Non-pigmented ciliary epithelial cell (primary cell): ENCODE measurements at regions not wholly inside any gene's neighbourhood (a gene's known extent, or its start where the extent isn't known, plus 50 kb on each side); places are given as distances from the start of the nearest gene placed in this dataset.

Experiments used
- DNase-seq: peaks from one replicate; pipeline ENCODE4 v3.0.0-alpha.2; 2010; ENCODE audit warnings: low read depth

DNA sequence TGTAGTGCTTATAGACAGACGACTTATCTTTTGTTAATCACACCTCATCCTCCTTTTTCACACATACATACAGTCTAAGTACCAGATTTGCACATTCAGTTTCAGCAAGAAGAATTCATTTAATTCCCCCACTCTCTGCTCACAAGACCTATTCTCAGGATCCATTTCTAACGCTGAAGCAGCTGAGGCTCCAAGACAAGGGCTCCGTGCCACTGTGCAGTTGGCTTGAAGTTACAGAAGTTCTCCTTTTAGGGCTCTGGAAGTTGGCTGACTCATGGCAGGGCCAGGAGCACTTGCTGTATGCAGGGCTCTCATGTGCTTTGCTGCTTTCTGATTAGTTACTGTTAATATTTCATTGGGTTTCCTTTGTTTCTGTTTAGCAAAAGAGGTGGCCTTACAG lies 1566.9 kb upstream of the TMEM132C start:
- no peak for DNase-seq

DNA sequence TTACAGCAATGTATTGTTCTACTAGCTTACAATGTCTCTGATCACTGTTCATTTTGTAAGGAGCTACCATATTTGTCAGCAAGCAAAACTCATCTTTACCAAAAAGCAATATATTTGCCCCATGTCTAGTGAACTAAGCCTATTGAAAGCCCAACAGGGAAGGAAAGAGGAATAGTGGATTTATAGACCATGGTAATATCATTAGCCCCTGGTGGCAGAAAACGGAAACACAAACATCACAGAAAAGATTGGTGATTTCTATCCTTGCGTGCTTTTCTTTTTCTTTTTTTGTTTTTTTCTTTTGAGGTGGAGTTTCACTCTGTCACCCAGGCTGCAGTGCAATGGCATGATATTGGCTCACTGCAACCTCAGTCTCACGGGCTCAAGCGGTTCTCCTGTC lies 1562.4 kb upstream of the TMEM132C start:
- DNase-seq = no peak

DNA sequence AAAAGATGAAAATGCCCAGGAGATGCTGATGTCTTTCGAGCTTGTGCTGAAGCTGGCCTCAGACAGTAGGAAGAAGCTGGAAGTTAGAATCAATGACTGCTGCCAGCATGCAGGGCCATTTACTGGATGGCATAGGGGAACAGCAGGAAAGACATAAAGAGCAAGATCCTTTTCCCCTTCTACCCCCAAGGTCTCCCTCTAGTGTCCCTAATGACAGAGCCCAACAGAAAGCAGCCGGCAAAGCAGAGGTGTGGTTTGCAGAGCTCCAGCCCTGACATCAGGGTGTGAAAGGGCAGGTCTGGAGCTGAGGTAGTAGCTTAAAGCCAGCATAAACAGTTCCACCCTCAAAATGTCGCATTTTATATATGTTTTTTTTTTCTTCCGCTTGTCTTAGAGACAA lies 1560.7 kb upstream of the TMEM132C start:
- DNase-seq = no peak

- peak; percentile 2 for DNase-seq
Measured at GRCh38 chr12:126708492-126708896, 1558.5 kb upstream of the TMEM132C start.

DNA sequence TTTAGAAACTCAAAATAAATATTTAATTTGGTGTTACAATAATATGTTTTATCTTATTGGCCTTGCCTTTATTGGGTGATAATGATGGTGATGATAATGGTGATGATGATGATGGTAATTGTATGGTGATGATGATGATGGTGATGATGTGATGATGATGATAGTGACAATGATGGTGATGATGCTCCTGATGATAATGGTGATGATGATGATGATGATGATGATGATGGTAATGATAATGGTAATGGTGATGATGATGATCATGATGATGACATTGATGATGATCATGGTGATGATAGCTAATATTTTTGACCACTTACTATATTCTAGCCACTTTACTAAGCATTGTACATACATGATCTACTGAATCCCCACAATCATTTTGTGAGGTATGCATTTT lies 1548.6 kb upstream of the TMEM132C start:
- DNase-seq = no peak

- DNase-seq = no peak
Measured at GRCh38 chr12:126719912-126720705, 1546.9 kb upstream of the TMEM132C start.

DNA sequence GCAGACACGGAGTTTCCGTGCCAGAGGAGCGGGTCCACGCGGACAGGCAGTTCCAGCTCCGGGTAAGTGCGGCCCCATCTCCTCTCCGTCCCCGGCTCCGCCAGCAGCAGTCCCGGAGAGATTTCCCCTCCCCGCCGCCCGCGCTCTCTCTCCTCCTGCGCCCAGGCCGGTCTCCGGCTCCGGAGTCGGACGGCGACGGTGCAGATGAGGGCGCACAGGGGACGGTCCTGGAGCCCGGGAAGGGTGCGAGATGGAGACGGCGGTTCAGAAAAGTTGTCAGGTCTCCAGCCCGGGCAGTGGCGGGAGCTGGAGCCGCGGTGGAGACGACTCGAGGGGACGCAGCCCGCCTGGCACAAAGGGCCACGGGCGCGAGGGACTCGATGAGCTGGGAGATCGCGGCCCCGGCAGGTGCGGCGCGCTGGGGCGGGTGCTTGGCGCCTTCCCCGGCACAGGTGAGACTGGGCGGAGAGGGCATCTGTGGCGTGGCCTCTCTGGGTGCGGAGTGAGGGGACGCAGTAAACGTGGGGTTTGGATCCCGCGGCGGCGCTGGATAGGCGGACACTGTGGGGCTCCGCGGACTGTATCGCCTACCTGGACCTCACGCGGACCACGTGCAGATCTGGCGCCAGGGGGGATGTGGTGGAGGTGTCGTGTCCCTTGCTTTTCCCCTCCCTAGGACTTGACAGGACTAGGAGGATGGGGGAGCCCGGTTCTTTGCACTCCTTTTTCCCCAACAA lies 1540.3 kb upstream of the TMEM132C start:
- DNase-seq = no peak

DNA sequence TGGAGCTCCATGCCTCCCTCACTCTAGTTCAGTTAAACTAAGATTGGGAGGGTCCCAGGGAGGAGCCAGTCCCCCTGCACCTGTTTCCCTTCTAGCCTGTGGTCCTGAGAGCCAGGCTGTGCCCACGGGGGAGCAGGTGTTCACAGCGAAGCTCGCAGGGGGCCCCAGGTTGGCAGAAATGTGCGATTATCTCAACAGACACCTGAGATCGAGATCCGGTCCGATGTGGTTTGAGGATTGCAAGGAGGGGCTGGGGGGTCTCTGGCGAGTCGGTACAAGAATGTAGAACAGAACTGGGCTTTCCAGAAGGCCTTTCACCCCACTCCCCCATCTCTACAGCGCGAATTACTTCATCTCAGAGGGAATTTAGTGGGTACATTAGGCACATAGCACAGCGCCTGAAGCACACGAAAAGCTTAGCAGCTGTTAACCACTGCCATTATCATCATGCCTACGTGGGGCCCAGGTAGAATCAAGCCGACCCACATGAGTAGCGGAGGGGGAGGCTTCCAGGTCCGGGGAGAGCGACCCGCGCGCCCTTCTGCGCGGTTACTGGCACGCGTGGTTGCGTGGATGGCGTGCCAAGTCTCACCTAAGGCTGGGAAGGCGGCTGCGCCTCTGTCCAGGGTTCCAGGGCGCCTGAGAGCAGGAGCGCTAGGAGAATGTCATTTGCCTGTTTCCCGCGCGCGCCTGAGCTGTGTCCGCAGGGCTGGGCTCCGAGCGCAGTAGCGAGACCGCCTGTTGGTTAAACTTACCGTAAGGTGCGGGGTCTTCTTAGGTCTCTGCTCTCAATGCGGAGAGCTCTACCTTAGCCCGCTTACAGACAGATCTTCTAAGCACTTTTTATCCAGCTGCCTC lies 1539.5 kb upstream of the TMEM132C start:
- no peak for DNase-seq

DNA sequence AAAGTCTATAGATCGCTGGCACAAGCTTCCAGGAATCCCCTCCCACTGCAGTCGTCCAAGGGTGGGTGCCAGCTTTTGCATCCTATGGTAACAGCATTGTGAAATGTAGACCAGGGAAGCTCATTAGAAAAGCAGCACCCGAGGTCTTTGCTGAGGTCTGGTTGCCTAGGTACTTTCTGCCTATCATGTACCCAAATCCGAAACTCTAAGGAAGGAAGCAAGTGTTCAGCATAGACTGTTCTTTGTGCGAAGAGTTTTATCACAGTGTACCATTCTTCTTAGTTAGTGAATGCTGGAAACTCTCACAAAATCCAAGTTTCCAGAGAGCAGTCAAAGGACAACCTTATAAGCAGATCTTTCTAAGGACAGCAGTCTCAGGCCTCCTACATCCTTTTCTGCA lies 1532.7 kb upstream of the TMEM132C start:
- DNase-seq = no peak

- DNase-seq = no peak
Measured at GRCh38 chr12:126734710-126735109, 1532.3 kb upstream of the TMEM132C start.

GRCh38 chr12:126741536-126742240 lies 1525.3 kb upstream of the TMEM132C start:
- DNase-seq = no peak

- no peak for DNase-seq
Measured at GRCh38 chr12:126742241-126742641, 1524.7 kb upstream of the TMEM132C start.

GRCh38 chr12:126747530-126748149 lies 1519.3 kb upstream of the TMEM132C start:
- DNase-seq = no peak

DNA sequence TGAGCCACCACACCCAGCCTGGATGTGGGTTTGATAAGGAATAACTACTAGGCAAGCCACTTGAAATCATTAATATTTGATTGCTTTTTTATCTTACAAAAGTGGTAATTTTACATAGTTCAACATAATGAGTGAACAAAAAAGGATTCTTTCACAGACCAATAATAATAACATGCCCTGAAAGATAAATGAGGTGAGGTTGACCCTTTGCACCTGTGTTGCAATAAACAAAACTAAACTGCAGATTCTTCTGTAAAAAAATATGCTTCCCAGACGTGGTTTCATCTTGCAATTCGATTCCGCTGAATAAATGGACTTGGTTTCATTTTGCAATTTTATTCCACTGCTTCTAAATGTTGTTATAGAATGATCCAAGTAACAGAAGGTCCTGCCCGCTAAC lies 1514.9 kb upstream of the TMEM132C start:
- DNase-seq = no peak

DNA sequence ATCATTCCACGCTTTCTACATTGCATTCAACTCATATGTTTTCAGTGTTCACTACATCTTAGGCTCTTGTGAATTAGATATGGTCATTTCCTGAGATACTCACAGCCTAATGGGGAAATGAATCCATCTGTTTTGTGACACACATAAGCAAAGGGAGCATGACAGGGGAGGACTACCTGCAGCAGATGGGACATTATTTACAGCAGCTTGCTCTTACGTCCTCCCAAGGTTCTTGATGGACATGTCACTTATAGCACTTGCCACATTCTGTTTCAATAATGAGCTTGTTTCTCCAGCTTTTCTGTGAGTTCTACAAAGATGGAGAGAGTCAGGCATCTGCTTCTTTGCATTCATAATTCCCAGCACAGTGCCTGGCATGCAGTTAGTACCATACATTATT lies 1509.6 kb upstream of the TMEM132C start:
- DNase-seq = no peak

GRCh38 chr12:126760092-126760491 lies 1506.9 kb upstream of the TMEM132C start:
- no peak for DNase-seq

DNA sequence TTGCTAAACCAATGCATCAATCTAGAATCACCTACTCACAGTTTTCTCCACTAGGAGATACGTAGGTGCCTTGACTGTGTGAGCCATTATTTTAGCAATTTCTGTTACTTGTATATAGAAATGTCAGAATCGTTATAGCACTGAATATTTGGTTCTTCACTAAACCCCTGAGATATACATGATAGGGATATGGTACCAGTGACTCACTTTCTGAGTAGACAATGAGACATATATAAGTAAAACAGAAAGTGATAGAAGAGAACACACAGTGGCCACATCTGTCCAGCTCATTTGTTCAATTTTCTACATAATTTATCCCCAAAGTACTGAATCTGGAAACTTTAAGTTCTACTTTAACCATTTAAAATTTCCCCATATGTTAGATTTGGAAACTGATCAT lies 1505.5 kb upstream of the TMEM132C start:
- no peak for DNase-seq

- no peak for DNase-seq
Measured at GRCh38 chr12:126762150-126762549, 1504.8 kb upstream of the TMEM132C start.

DNA sequence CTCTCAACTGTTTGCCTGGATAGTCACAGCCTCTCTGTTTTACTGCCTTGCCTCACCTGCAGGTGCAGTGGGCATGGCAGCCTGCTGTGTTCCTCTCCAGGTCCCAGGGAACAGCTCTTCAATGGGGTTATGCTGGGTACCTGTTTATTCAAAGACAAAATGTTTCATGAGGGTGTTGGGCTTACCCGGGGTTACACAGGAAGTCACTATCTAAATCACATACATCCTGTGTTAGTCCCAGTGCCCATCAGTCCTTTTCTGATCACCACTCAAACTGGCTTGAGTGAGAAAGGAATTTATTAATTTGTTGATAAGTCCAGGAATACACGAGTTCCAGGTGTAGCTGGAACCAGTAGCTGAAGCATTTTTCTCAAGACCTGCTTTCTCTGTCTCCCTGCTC lies 1503.6 kb upstream of the TMEM132C start:
- no peak for DNase-seq

DNA sequence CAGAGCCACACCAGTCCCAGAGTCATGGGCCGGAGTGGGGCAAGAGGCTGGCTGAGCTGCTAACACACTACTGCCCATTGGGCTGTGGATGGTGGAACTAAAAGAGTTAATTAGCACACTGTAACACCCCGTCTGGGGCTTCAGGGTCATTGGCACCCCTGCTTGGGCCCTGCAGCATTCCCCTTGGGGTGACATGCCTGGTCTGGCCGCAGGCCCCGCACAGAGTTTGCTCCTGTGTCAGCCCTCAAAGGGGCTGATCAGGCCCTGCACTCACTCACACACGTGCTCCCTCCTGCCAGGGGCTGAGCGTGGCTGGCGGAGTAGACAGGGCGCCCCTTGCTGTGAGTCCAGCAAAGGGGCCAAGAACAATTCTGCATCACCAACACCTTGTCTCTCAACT lies 1499.6 kb upstream of the TMEM132C start:
- DNase-seq = no peak

DNA sequence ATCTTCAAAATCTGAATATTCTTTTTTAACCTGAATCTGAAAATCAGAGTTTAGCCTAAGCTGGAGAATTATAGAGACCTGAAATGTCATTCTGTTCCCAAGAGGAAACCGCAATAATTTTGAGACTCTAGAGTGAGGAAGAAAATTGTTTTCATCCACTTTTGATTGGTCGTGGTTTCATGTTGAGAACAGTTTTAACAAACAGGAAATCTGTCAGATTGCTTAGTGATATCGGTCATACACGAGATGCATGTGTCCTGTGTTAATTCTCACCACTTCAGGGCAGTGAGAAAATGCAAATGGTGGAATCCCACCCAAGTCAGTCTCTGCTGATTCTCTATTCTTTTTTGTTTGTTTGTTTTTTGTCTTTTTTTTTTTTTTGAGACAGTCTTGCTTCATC lies 1498.5 kb upstream of the TMEM132C start:
- no peak for DNase-seq

DNA sequence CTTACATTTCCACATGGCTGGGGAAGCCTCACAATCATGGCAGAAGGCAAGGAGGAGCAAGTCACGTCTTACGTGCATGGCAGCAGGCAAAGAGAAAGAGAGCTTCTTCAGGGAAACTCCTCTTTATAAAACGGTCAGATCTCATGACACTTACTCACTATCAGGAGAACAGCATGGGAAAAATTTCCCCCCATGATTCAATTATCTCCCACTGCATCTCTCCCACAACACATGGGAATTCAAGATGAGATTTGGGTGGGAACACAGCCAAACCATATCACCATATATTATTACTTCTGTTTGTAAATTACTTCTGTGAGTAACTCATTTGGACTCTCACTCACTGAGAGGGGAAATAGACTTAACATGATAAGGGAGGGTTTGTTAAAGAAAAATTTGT lies 1496.8 kb upstream of the TMEM132C start:
- DNase-seq = no peak
